MM.1S (cell line): ENCODE measurements at regions not wholly inside any gene's neighbourhood (a gene's known extent, or its start where the extent isn't known, plus 50 kb on each side); places are given as distances from the start of the nearest gene placed in this dataset.
"Not testable (repeated sequence)": the region's sequence is repeated elsewhere in the genome, so short reads cannot be mapped to it uniquely, and the experiment has no call there.

Experiments used
- DNase-seq: peaks from one replicate; pipeline ENCODE4 v3.0.0-alpha.2; 2015
- H2AFZ ChIP-seq: fragments of 300-600 bp; sonication (generic); 2 replicates; pipeline ENCODE4 v1.6.0; 2016; ENCODE audit warnings: antibody characterized with exemption, low read length
- H3F3A ChIP-seq: fragments of 300-600 bp; sonication (generic); 2 replicates; pipeline ENCODE4 v1.6.1; 2016; ENCODE audit warnings: mild to moderate bottlenecking, antibody characterized with exemption, low read length, moderate library complexity, mixed read lengths; ENCODE audit not compliant: insufficient read depth
- H3K27ac ChIP-seq: fragments of 300-600 bp; sonication (generic); 2 replicates; pipeline ENCODE4 v1.5.1; 2016; ENCODE audit warnings: mild to moderate bottlenecking, low read length
- H3K27me3 ChIP-seq: fragments of 300-600 bp; sonication (generic); replicated peaks from 2 replicates; pipeline ENCODE4 v1.6.0; 2016; ENCODE audit warnings: low read length; ENCODE audit not compliant: insufficient read depth
- H3K36me3 ChIP-seq: fragments of 300-600 bp; sonication (generic); replicated peaks from 2 replicates; pipeline ENCODE4 v1.6.1; 2016; ENCODE audit warnings: mild to moderate bottlenecking, low read length, mixed read lengths; ENCODE audit not compliant: insufficient read depth
- H3K4me1 ChIP-seq: fragments of 300-600 bp; sonication (generic); 2 replicates; pipeline ENCODE4 v1.6.1; 2016; ENCODE audit warnings: low read length, mixed read lengths
- H3K4me2 ChIP-seq: fragments of 300-600 bp; sonication (generic); 2 replicates; pipeline ENCODE4 v1.6.0; 2016; ENCODE audit warnings: low read depth, low read length
- H3K4me3 ChIP-seq: fragments of 300-600 bp; sonication (generic); 2 replicates; pipeline ENCODE4 v1.5.1; 2016; ENCODE audit warnings: low read length, mixed read lengths
- H3K79me2 ChIP-seq: fragments of 300-600 bp; sonication (generic); 2 replicates; pipeline ENCODE4 v1.6.1; 2016; ENCODE audit warnings: mixed run types, low read length, mixed read lengths
- H3K9ac ChIP-seq: fragments of 300-600 bp; sonication (generic); 2 replicates; pipeline ENCODE4 v1.6.1; 2016; ENCODE audit warnings: low read length, mixed read lengths
- H3K9me2 ChIP-seq: fragments of 300-600 bp; sonication (generic); replicated peaks from 2 replicates; pipeline ENCODE4 v1.6.1; 2016; ENCODE audit warnings: mild to moderate bottlenecking, low read length, mixed read lengths; ENCODE audit not compliant: insufficient read depth
- H3K9me3 ChIP-seq: fragments of 300-600 bp; sonication (generic); replicated peaks from 2 replicates; pipeline ENCODE4 v1.6.1; 2016; ENCODE audit warnings: mild to moderate bottlenecking, low read length, mixed read lengths; ENCODE audit not compliant: insufficient read depth
- H4K20me1 ChIP-seq: fragments of 300-600 bp; sonication (generic); 2 replicates; pipeline ENCODE4 v1.6.1; 2016; ENCODE audit warnings: mild to moderate bottlenecking, low read length, moderate library complexity, mixed read lengths; ENCODE audit not compliant: insufficient read depth
- CTCF ChIP-seq: fragments of 300-600 bp; sonication (generic); IDR thresholded peaks from 2 replicates; pipeline ENCODE4 v1.5.1; 2016; ENCODE audit warnings: antibody characterized with exemption, low read length, mixed read lengths
- EZH2 ChIP-seq: fragments of 300-600 bp; sonication (generic); optimal IDR thresholded peaks from 2 replicates; pipeline ENCODE3; 2017; ENCODE audit warnings: low read depth, mild to moderate bottlenecking, antibody characterized with exemption, low read length, mixed read lengths
- EZH2phosphoT487 ChIP-seq: fragments of 300-600 bp; sonication (generic); IDR thresholded peaks from 2 replicates; pipeline ENCODE4 v1.6.1; 2018; ENCODE audit warnings: antibody characterized with exemption, low read length

- Histone ChIP-seq H3K4me3 (no peak overlapping the region), H3K4me2 (no peak overlapping the region), H3K79me2 (no peaks in the 10 kb centered on the region), H3K27ac (no peak overlapping the region), H3K4me1 (no peaks in the 10 kb centered on the region), H3K9me2 (no peaks in the 10 kb centered on the region), H3K9me3 (no peaks in the 10 kb centered on the region), H4K20me1 (no peaks in the 10 kb centered on the region), H3K27me3 (no peaks in the 10 kb centered on the region), H3K36me3 (no peaks in the 10 kb centered on the region), H3K9ac (no peak overlapping the region), H2AFZ (no peak overlapping the region), H3F3A (no peaks in the 10 kb centered on the region)
- no peak for DNase-seq
- TF ChIP-seq EZH2phosphoT487 (no peak), CTCF (no peak), EZH2 (no peak)
Observed at GRCh38 chr11:116366451-116366850, 406.3 kb downstream of the BUD13 start.

GRCh38 chr11:116364925-116365324 lies 407.9 kb downstream of the BUD13 start:
- H3K27ac ChIP-seq, H2AFZ ChIP-seq, H3K36me3 ChIP-seq, H3K9ac ChIP-seq, H4K20me1 ChIP-seq, H3K9me2 ChIP-seq, DNase-seq, H3K27me3 ChIP-seq, H3K79me2 ChIP-seq, H3K4me2 ChIP-seq, H3K4me1 ChIP-seq, H3K4me3 ChIP-seq, H3F3A ChIP-seq, H3K9me3 ChIP-seq: not testable (repeated sequence)

- Histone ChIP-seq H3F3A (no peaks in the 10 kb centered on the region), H3K9me2 (no peaks in the 10 kb centered on the region), H4K20me1 (no peaks in the 10 kb centered on the region), H3K4me2 (no peak overlapping the region), H3K4me3 (no peak overlapping the region), H3K27me3 (no peaks in the 10 kb centered on the region), H3K9ac (no peak overlapping the region), H3K4me1 (no peaks in the 10 kb centered on the region), H2AFZ (no peak overlapping the region), H3K36me3 (no peaks in the 10 kb centered on the region), H3K27ac (no peak overlapping the region), H3K9me3 (no peaks in the 10 kb centered on the region), H3K79me2 (no peaks in the 10 kb centered on the region)
- TF ChIP-seq EZH2: no peak
- TF ChIP-seq CTCF: no peak
- TF ChIP-seq EZH2phosphoT487: no peak
- DNase-seq: peak; percentile 14
Observed at GRCh38 chr11:116364348-116364747, 408.4 kb downstream of the BUD13 start.

- TF ChIP-seq CTCF: no peak
- TF ChIP-seq EZH2: no peak
- TF ChIP-seq EZH2phosphoT487: no peak
- Histone ChIP-seq H3K9ac (no peak overlapping the region), H3K36me3 (no peaks in the 10 kb centered on the region), H3K79me2 (no peaks in the 10 kb centered on the region), H3K27me3 (no peaks in the 10 kb centered on the region), H3F3A (no peaks in the 10 kb centered on the region), H3K9me3 (no peaks in the 10 kb centered on the region), H3K4me1 (no peaks in the 10 kb centered on the region), H3K9me2 (no peaks in the 10 kb centered on the region), H3K27ac (no peak overlapping the region), H2AFZ (no peak overlapping the region), H3K4me2 (no peak overlapping the region), H4K20me1 (no peaks in the 10 kb centered on the region), H3K4me3 (no peak overlapping the region)
- no peak for DNase-seq
Observed at GRCh38 chr11:116360221-116360941, 412.4 kb downstream of the BUD13 start.
